ENCODE measurements at regions not wholly inside any gene's neighbourhood (a gene's known extent, or its start where the extent isn't known, plus 50 kb on each side); places are given as distances from the start of the nearest gene placed in this dataset.

DNA sequence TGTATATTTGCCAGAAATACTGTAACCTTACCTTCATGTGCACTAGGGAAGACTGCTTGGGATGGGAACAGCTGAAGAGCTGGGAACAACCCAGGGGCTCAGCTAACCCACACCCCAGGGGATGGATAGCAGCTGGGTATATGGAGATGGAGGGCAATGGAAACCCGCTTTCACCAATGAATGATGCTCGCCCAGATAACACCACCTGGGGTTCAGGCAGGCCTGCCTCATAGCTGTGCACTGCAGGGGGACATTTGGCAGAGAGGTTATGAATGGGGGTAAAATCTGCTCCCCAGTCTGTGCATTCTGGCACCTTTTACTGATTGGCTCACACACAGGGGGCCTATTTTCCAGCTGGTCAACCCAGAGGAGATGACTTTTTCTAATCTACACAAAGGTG lies 170.7 kb downstream of the CHST1 start:
- H3K4me3 ChIP-seq (ENCODE audit: low read length) = no peak overlapping the region
- TF ChIP-seq, protein P1, sequence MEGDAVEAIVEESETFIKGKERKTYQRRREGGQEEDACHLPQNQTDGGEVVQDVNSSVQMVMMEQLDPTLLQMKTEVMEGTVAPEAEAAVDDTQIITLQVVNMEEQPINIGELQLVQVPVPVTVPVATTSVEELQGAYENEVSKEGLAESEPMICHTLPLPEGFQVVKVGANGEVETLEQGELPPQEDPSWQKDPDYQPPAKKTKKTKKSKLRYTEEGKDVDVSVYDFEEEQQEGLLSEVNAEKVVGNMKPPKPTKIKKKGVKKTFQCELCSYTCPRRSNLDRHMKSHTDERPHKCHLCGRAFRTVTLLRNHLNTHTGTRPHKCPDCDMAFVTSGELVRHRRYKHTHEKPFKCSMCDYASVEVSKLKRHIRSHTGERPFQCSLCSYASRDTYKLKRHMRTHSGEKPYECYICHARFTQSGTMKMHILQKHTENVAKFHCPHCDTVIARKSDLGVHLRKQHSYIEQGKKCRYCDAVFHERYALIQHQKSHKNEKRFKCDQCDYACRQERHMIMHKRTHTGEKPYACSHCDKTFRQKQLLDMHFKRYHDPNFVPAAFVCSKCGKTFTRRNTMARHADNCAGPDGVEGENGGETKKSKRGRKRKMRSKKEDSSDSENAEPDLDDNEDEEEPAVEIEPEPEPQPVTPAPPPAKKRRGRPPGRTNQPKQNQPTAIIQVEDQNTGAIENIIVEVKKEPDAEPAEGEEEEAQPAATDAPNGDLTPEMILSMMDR (conservative IDR thresholded peaks at IDR 0.05; ENCODE audit: low read depth, low read length) = no peak
- DNase-seq (ENCODE audit: low read depth) = no peak

DNA sequence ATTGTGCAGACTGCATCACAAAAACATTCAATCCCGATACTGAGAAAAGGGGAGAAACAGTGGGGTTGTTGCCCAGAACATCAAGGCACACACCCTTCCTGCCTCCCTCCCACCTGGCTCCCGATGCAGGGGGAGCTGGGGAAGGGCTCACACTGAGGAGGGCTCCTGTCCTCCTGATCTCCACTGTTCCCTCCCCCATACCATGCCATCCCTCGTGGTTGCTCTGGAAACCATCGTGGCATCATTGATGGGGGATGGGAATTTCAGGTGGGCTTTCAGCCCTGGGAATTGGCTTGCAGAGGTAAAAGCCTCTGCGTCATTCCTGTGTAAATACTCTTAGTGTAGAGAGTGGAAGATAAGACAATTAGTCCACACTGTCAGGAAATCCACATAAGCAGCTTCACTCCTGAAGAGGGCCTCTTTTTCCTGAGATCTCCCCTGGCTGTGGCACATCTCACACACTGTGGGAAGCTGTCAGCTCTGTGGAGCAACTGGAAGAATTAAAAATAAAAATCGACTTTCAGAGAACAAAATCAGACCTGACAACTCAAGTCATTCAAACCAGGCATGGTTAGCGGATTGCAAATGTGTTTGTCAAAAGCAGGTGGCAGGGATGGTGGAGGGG lies 176.0 kb downstream of the CHST1 start:
- TF ChIP-seq, protein P1 (conservative IDR thresholded peaks at IDR 0.05; ENCODE audit: low read depth, low read length) = no peak
- DNase-seq (ENCODE audit: low read depth) = no peak
- H3K4me3 ChIP-seq (ENCODE audit: low read length) = no peak overlapping the region

- TF ChIP-seq, protein P1 (conservative IDR thresholded peaks at IDR 0.05; ENCODE audit: low read depth, low read length) = no peak
- H3K4me3 ChIP-seq (ENCODE audit: low read length) = no peak overlapping the region
- no peak for DNase-seq (ENCODE audit: low read depth)
These were observed 179.0 kb downstream of the CHST1 start for GRCh38 chr11:45486461-45486860.

GRCh38 chr11:45485070-45485707 lies 180.2 kb downstream of the CHST1 start:
- no peak for DNase-seq (ENCODE audit: low read depth)
- no peak overlapping the region for H3K4me3 ChIP-seq (ENCODE audit: low read length)
- TF ChIP-seq, protein P1 (conservative IDR thresholded peaks at IDR 0.05; ENCODE audit: low read depth, low read length) = no peak

GRCh38 chr11:45484326-45484883 lies 181.0 kb downstream of the CHST1 start:
- H3K4me3 ChIP-seq (ENCODE audit: low read length) = no peak overlapping the region
- TF ChIP-seq, protein P1 (conservative IDR thresholded peaks at IDR 0.05; ENCODE audit: low read depth, low read length) = no peak
- DNase-seq (ENCODE audit: low read depth) = no peak

- no peak for DNase-seq (ENCODE audit: low read depth)
- TF ChIP-seq, protein P1 (conservative IDR thresholded peaks at IDR 0.05; ENCODE audit: low read depth, low read length) = no peak
- no peak overlapping the region for H3K4me3 ChIP-seq (ENCODE audit: low read length)
These were observed 182.0 kb downstream of the CHST1 start for GRCh38 chr11:45483416-45483815.

GRCh38 chr11:45482331-45482730 lies 183.1 kb downstream of the CHST1 start:
- no peak for DNase-seq (ENCODE audit: low read depth)

More at GRCh38 chr11:45482331-45482730, 183.1 kb downstream of the CHST1 start:
- H3K4me3 ChIP-seq (ENCODE audit: low read length) = no peak overlapping the region
- TF ChIP-seq, protein P1 (conservative IDR thresholded peaks at IDR 0.05; ENCODE audit: low read depth, low read length) = no peak

Measured in retinal pigment epithelial cell (primary cell).